ENCODE measurements at regions not wholly inside any gene's neighbourhood (a gene's known extent, or its start where the extent isn't known, plus 50 kb on each side); places are given as distances from the start of the nearest gene placed in this dataset.
A peak's percentile ranks its signal among the peaks of the same experiment; 100 is the strongest.
"Not testable (repeated sequence)": the region's sequence is repeated elsewhere in the genome, so short reads cannot be mapped to it uniquely, and the experiment has no call there.

GRCh38 chr11:34830648-34831047, 85.5 kb downstream of the APIP start:
- no peaks in the 10 kb centered on the region for H3K9me3 Mint-ChIP-seq
- no peak overlapping the region for H3K27ac Mint-ChIP-seq
- DNase-seq (no peak), ATAC-seq (replicated peaks) (no peak)
- H3K36me3 Mint-ChIP-seq (ENCODE audit: insufficient read depth) = no peaks in the 10 kb centered on the region
- H3K4me3 Mint-ChIP-seq = no peak overlapping the region
- no peaks in the 10 kb centered on the region for H3K4me1 Mint-ChIP-seq (ENCODE audit: low read depth in 2 of 2)
- peaks cover 19 to 23% of the 10 kb centered on the region in 2 donors for H3K27me3 Mint-ChIP-seq

GRCh38 chr11:34830035-34830434, 86.1 kb downstream of the APIP start:
- Mint-ChIP-seq H3K9me3 (no peaks in the 10 kb centered on the region), H3K27ac (no peak overlapping the region), H3K36me3 (ENCODE audit: insufficient read depth) (no peaks in the 10 kb centered on the region), H3K4me1 (ENCODE audit: low read depth in 2 of 2) (no peaks in the 10 kb centered on the region), H3K27me3 (peaks cover 18 to 19% of the 10 kb centered on the region in 2 donors), H3K4me3 (no peak overlapping the region)
- no peak for DNase-seq
- ATAC-seq (replicated peaks) = no peak

GRCh38 chr11:34827228-34827627, 89.0 kb downstream of the APIP start:
- H3K4me1 Mint-ChIP-seq (ENCODE audit: low read depth in 2 of 2) = no peaks in the 10 kb centered on the region
- H3K27ac Mint-ChIP-seq = no peak overlapping the region
- H3K9me3 Mint-ChIP-seq = no peaks in the 10 kb centered on the region

GRCh38 chr11:34826384-34826726, 89.8 kb downstream of the APIP start:
- peaks cover 31 to 43% of the 10 kb centered on the region in 2 donors for H3K27me3 Mint-ChIP-seq
- no peaks in the 10 kb centered on the region for H3K36me3 Mint-ChIP-seq (ENCODE audit: insufficient read depth)
- H3K4me1 Mint-ChIP-seq (ENCODE audit: low read depth in 2 of 2) = no peaks in the 10 kb centered on the region
- no peaks in the 10 kb centered on the region for H3K9me3 Mint-ChIP-seq
- H3K4me3 Mint-ChIP-seq = no peak overlapping the region
- H3K27ac Mint-ChIP-seq = no peak overlapping the region
- no peak for DNase-seq
- no peak for ATAC-seq (replicated peaks)

More at GRCh38 chr11:34827228-34827627, 89.0 kb downstream of the APIP start:
- ATAC-seq (replicated peaks) = no peak
- H3K4me3 Mint-ChIP-seq = no peak overlapping the region
- no peak for DNase-seq
- peaks cover 25 to 37% of the 10 kb centered on the region in 2 donors for H3K27me3 Mint-ChIP-seq
- no peaks in the 10 kb centered on the region for H3K36me3 Mint-ChIP-seq (ENCODE audit: insufficient read depth)

- Mint-ChIP-seq H3K4me3 (no peak overlapping the region), H3K27ac (no peak overlapping the region), H3K27me3 (peaks cover 26 to 43% of the 10 kb centered on the region in 2 donors), H3K9me3 (no peaks in the 10 kb centered on the region), H3K4me1 (ENCODE audit: low read depth in 2 of 2) (no peaks in the 10 kb centered on the region), H3K36me3 (ENCODE audit: insufficient read depth) (no peaks in the 10 kb centered on the region)
- ATAC-seq (replicated peaks) (no peak), DNase-seq (no peak)
Observed at GRCh38 chr11:34825670-34826383, 90.4 kb downstream of the APIP start.

- Mint-ChIP-seq H3K9me3 (no peaks in the 10 kb centered on the region), H3K27ac (no peak overlapping the region), H3K27me3 (peaks cover 21 to 42% of the 10 kb centered on the region in 2 donors), H3K4me1 (ENCODE audit: low read depth in 2 of 2) (peaks cover 0 to under 1% of the 10 kb centered on the region in 2 donors), H3K4me3 (no peak overlapping the region), H3K36me3 (ENCODE audit: insufficient read depth) (no peaks in the 10 kb centered on the region)
- ATAC-seq (replicated peaks) (no peak), DNase-seq (no peak)
Observed at GRCh38 chr11:34825315-34825669, 90.9 kb downstream of the APIP start.

- ATAC-seq (replicated peaks) (no peak), DNase-seq (no peak)
- no peak overlapping the region for H3K27ac Mint-ChIP-seq
- H3K4me1 Mint-ChIP-seq (ENCODE audit: low read depth in 2 of 2) = peaks cover 0 to 8% of the 10 kb centered on the region in 2 donors
- no peaks in the 10 kb centered on the region for H3K36me3 Mint-ChIP-seq (ENCODE audit: insufficient read depth)
- no peaks in the 10 kb centered on the region for H3K9me3 Mint-ChIP-seq
- H3K4me3 Mint-ChIP-seq = no peak overlapping the region
- peaks cover 23 to 41% of the 10 kb centered on the region in 2 donors for H3K27me3 Mint-ChIP-seq
Observed at GRCh38 chr11:34824425-34824824, 91.8 kb downstream of the APIP start.

- no peak for DNase-seq
- no peaks in the 10 kb centered on the region for H3K9me3 Mint-ChIP-seq
- no peak overlapping the region for H3K4me3 Mint-ChIP-seq
- no peak overlapping the region for H3K27ac Mint-ChIP-seq
- H3K27me3 Mint-ChIP-seq = peaks cover 25 to 44% of the 10 kb centered on the region in 2 donors
- ATAC-seq (replicated peaks) = no peak
- H3K4me1 Mint-ChIP-seq (ENCODE audit: low read depth in 2 of 2) = peaks cover 0 to 8% of the 10 kb centered on the region in 2 donors
- H3K36me3 Mint-ChIP-seq (ENCODE audit: insufficient read depth) = no peaks in the 10 kb centered on the region
Observed at GRCh38 chr11:34823639-34824038, 92.5 kb downstream of the APIP start.

- Mint-ChIP-seq H3K36me3 (ENCODE audit: insufficient read depth) (no peaks in the 10 kb centered on the region), H3K9me3 (no peaks in the 10 kb centered on the region), H3K27me3 (peaks cover 25 to 44% of the 10 kb centered on the region in 2 donors), H3K4me1 (ENCODE audit: low read depth in 2 of 2) (peaks cover 0 to 8% of the 10 kb centered on the region in 2 donors), H3K4me3 (no peak overlapping the region), H3K27ac (no peak overlapping the region)
- ATAC-seq (replicated peaks) (no peak), DNase-seq (no peak)
Observed at GRCh38 chr11:34823197-34823596, 93.0 kb downstream of the APIP start.

GRCh38 chr11:34819740-34820482, 96.3 kb downstream of the APIP start:
- H3K4me3 Mint-ChIP-seq = no peak overlapping the region
- peaks cover 0 to 8% of the 10 kb centered on the region in 2 donors for H3K4me1 Mint-ChIP-seq (ENCODE audit: low read depth in 2 of 2)
- DNase-seq = no peak
- no peaks in the 10 kb centered on the region for H3K36me3 Mint-ChIP-seq (ENCODE audit: insufficient read depth)
- H3K9me3 Mint-ChIP-seq = no peaks in the 10 kb centered on the region
- ATAC-seq (replicated peaks) = peak; percentile 64
- H3K27me3 Mint-ChIP-seq = peaks cover 30 to 37% of the 10 kb centered on the region in 2 donors
- H3K27ac Mint-ChIP-seq = no peak overlapping the region

- H3K27me3 Mint-ChIP-seq = peaks cover 18 to 30% of the 10 kb centered on the region in 2 donors
- ATAC-seq (replicated peaks); H3K4me1 Mint-ChIP-seq (ENCODE audit: low read depth in 2 of 2); H3K27ac Mint-ChIP-seq; DNase-seq; H3K4me3 Mint-ChIP-seq; H3K9me3 Mint-ChIP-seq; H3K36me3 Mint-ChIP-seq (ENCODE audit: insufficient read depth): not testable (repeated sequence)
Observed at GRCh38 chr11:34817812-34818211, 98.4 kb downstream of the APIP start.

GRCh38 chr11:34816698-34817213, 99.4 kb downstream of the APIP start:
- H3K9me3 Mint-ChIP-seq = no peaks in the 10 kb centered on the region
- no peak overlapping the region for H3K4me3 Mint-ChIP-seq
- peaks cover 0 to 8% of the 10 kb centered on the region in 2 donors for H3K4me1 Mint-ChIP-seq (ENCODE audit: low read depth in 2 of 2)
- H3K27me3 Mint-ChIP-seq = peaks cover 11 to 31% of the 10 kb centered on the region in 2 donors
- no peaks in the 10 kb centered on the region for H3K36me3 Mint-ChIP-seq (ENCODE audit: insufficient read depth)
- no peak overlapping the region for H3K27ac Mint-ChIP-seq
- DNase-seq (no peak), ATAC-seq (replicated peaks) (no peak)

- Mint-ChIP-seq H3K4me1 (ENCODE audit: low read depth in 2 of 2) (peaks cover 0 to 2% of the 10 kb centered on the region in 2 donors), H3K9me3 (peaks cover 2 to 21% of the 10 kb centered on the region in 2 donors)
- DNase-seq = no peak
Observed at GRCh38 chr11:34812905-34813576, 103.1 kb downstream of the APIP start.

More at GRCh38 chr11:34812905-34813576, 103.1 kb downstream of the APIP start:
- H3K4me3 Mint-ChIP-seq = no peak overlapping the region
- no peaks in the 10 kb centered on the region for H3K36me3 Mint-ChIP-seq (ENCODE audit: insufficient read depth)
- no peak overlapping the region for H3K27ac Mint-ChIP-seq
- no peak for ATAC-seq (replicated peaks)
- peaks cover 12 to 46% of the 10 kb centered on the region in 2 donors for H3K27me3 Mint-ChIP-seq
